DND-41 (cell line): ENCODE measurements at regions not wholly inside any gene's neighbourhood (a gene's known extent, or its start where the extent isn't known, plus 50 kb on each side); places are given as distances from the start of the nearest gene placed in this dataset.

ENCODE experiments used
- ATAC-seq: fragments of 200-7000 bp; cut with Tn5 transposase; 3 replicates; pipeline ENCODE4 v1.9.1; 2021; ENCODE audit warnings: low read depth; ENCODE audit not compliant: insufficient read depth
- DNase-seq: peaks from one replicate; pipeline ENCODE4 v3.0.0-alpha.2; 2020
- H2AFZ ChIP-seq: 2 replicates; pipeline ENCODE4 v1.6.0; 2012; ENCODE audit warnings: low read depth, low read length
- H3K27ac ChIP-seq: 2 replicates; pipeline ENCODE4 v1.5.1; 2012; ENCODE audit warnings: low read length, inconsistent platforms
- H3K27me3 ChIP-seq: fragments of 200-600 bp; sonication (generic); 2 replicates; pipeline ENCODE4 v1.6.0; 2012; ENCODE audit warnings: low read length, mild to moderate bottlenecking, inconsistent platforms; ENCODE audit not compliant: insufficient read depth, poor library complexity
- H3K36me3 ChIP-seq: 2 replicates; pipeline ENCODE4 v1.5.1; 2012; ENCODE audit warnings: low read length, inconsistent platforms; ENCODE audit not compliant: insufficient read depth
- H3K4me1 ChIP-seq: 2 replicates; pipeline ENCODE4 v1.5.1; 2012; ENCODE audit warnings: mild to moderate bottlenecking, low read length; ENCODE audit not compliant: insufficient read depth
- H3K4me2 ChIP-seq: 2 replicates; pipeline ENCODE4 v1.6.0; 2012; ENCODE audit warnings: mild to moderate bottlenecking, moderate library complexity, low read length, inconsistent platforms; ENCODE audit not compliant: insufficient read depth
- H3K4me3 ChIP-seq, 2 experiments: fragments of 200-600 bp in 1 of 2; shearing (Covaris generic) in 1 of 2; 2 replicates each; pipeline ENCODE4 v1.5.1; 2012 to 2016; ENCODE audit warnings: inconsistent platforms in 2 of 2, low read length in 2 of 2, mild to moderate bottlenecking in 2 of 2, low read depth in 1 of 2, moderate library complexity in 1 of 2
- H3K79me2 ChIP-seq: 2 replicates; pipeline ENCODE4 v1.6.0; 2012; ENCODE audit warnings: low read length, inconsistent platforms; ENCODE audit not compliant: insufficient read depth
- H3K9ac ChIP-seq: 2 replicates; pipeline ENCODE4 v1.6.0; 2012; ENCODE audit warnings: low read depth, mild to moderate bottlenecking, inconsistent platforms, low read length, moderate library complexity
- H3K9me3 ChIP-seq: 2 replicates; pipeline ENCODE4 v1.5.1; 2012; ENCODE audit warnings: low read length, moderate library complexity, mild to moderate bottlenecking, inconsistent platforms; ENCODE audit not compliant: insufficient read depth, severe bottlenecking
- H4K20me1 ChIP-seq: 2 replicates; pipeline ENCODE4 v1.6.0; 2012; ENCODE audit warnings: low read length; ENCODE audit not compliant: insufficient read depth
- CTCF ChIP-seq: IDR thresholded peaks from 2 replicates; pipeline ENCODE4 v1.5.1; 2012; ENCODE audit warnings: borderline replicate concordance, low read length, moderate library complexity, mild to moderate bottlenecking; ENCODE audit not compliant: poor library complexity, severe bottlenecking; ENCODE audit errors: extremely low read depth
- EZH2 ChIP-seq: IDR thresholded peaks from 3 replicates; pipeline ENCODE4 v1.6.1; 2012; ENCODE audit warnings: borderline replicate concordance, low read depth, mild to moderate bottlenecking, moderate library complexity, low read length, inconsistent platforms; ENCODE audit not compliant: severe bottlenecking

GRCh38 chr16:79954921-79955705, 354.6 kb upstream of the MAF start:
- Histone ChIP-seq H3K27me3 (peaks cover 4% of the 10 kb centered on the region), H3K9me3 (no peaks in the 10 kb centered on the region), H3K36me3 (no peaks in the 10 kb centered on the region), H3K79me2 (no peaks in the 10 kb centered on the region), H3K4me1 (no peaks in the 10 kb centered on the region), H4K20me1 (no peaks in the 10 kb centered on the region), H3K27ac (no peak overlapping the region), H3K4me3 (no peak overlapping the region), H3K9ac (no peak overlapping the region), H2AFZ (no peak overlapping the region), H3K4me2 (no peak overlapping the region)
- no peak for DNase-seq
- ATAC-seq, result no peak
- TF ChIP-seq CTCF (no peak), EZH2 (no peak)

GRCh38 chr16:79950932-79951719, 350.6 kb upstream of the MAF start:
- no peak overlapping the region for H2AFZ ChIP-seq
- no peaks in the 10 kb centered on the region for H3K9me3 ChIP-seq
- H3K27me3 ChIP-seq, result peaks cover 4% of the 10 kb centered on the region
- no peaks in the 10 kb centered on the region for H3K36me3 ChIP-seq
- ATAC-seq (no peak), DNase-seq (no peak)
- TF ChIP-seq EZH2, result no peak
- no peak for TF ChIP-seq CTCF
- no peaks in the 10 kb centered on the region for H3K4me1 ChIP-seq
- no peak overlapping the region for H3K9ac ChIP-seq
- no peak overlapping the region for H3K27ac ChIP-seq
- no peaks in the 10 kb centered on the region for H4K20me1 ChIP-seq
- no peak overlapping the region for H3K4me2 ChIP-seq
- H3K79me2 ChIP-seq, result no peaks in the 10 kb centered on the region
- no peak overlapping the region for H3K4me3 ChIP-seq

GRCh38 chr16:79949417-79949816, 348.9 kb upstream of the MAF start:
- Histone ChIP-seq H4K20me1 (no peaks in the 10 kb centered on the region), H3K79me2 (no peaks in the 10 kb centered on the region), H3K27me3 (peaks cover 4% of the 10 kb centered on the region), H3K4me3 (no peak overlapping the region), H2AFZ (no peak overlapping the region), H3K36me3 (no peaks in the 10 kb centered on the region), H3K4me1 (no peaks in the 10 kb centered on the region), H3K27ac (no peak overlapping the region), H3K4me2 (no peak overlapping the region), H3K9me3 (no peaks in the 10 kb centered on the region), H3K9ac (no peak overlapping the region)
- no peak for TF ChIP-seq CTCF
- TF ChIP-seq EZH2, result no peak
- DNase-seq, result no peak
- no peak for ATAC-seq
